PC-9 (cell line): ENCODE measurements at regions not wholly inside any gene's neighbourhood (a gene's known extent, or its start where the extent isn't known, plus 50 kb on each side); places are given as distances from the start of the nearest gene placed in this dataset.

ENCODE experiments used
- CTCF ChIP-seq: fragments of 200-600 bp; sonication (generic); conservative IDR thresholded peaks from 2 replicates; pipeline ENCODE4 v1.6.1; 2017; ENCODE audit warnings: mixed run types, antibody characterized with exemption, mild to moderate bottlenecking, moderate library complexity
- EZH2 ChIP-seq: fragments of 200-600 bp; sonication (generic); IDR thresholded peaks from 2 replicates; pipeline ENCODE4 v1.8.0; 2017; ENCODE audit warnings: antibody characterized with exemption, low read depth

GRCh38 chr7:53325061-53325460, 289.6 kb downstream of the POM121L12 start:
- no peak for TF ChIP-seq CTCF
- TF ChIP-seq EZH2, result no peak
